GM18870 (cell line): ENCODE measurements at regions not wholly inside any gene's neighbourhood (a gene's known extent, or its start where the extent isn't known, plus 50 kb on each side); places are given as distances from the start of the nearest gene placed in this dataset.
"Not testable (repeated sequence)": the region's sequence is repeated elsewhere in the genome, so short reads cannot be mapped to it uniquely, and the experiment has no call there.

ENCODE experiments used
- ATAC-seq: cut with Tn5 transposase; IDR thresholded peaks from one replicate; pipeline ENCODE4 v1.9.1; 2021; ENCODE audit warnings: moderate library complexity; ENCODE audit not compliant: unreplicated experiment

DNA sequence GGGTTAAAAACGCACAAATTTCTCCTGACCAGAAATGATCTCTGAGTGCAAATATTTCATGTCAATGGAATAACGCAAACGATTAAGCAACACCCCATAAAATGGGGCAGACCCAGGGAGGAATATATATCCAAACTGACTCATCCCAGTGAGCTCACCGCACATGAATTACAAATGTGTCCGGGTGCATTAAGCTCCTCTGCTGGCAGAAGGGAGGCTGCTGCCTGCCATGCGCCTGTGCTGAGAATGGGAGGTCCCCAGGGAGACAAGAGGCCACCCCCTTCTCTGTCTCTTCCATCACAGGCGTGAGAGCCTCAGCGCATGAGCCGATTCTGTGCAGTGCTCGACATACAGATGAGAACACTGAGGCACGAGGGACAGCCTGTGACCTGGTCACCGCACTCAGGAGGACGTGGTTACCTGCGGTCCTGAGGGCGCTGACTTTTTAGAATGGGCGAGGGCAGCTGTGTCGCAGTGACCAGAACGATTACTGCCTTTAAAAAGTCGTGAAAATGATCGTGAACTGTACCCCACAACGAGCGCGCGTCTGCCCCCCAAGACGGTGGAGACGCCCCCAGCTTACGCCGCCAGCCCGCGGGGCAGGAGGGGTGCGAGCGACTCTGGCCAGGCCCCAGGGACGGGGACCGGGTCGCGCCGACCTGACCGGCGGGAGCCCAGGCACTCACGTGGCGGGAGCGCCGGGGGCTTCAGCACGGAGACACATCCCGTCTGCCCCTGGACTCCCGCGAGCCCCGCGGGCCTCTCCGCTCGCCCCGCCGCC lies 188.5 kb downstream of the ADRA2C start:
- ATAC-seq, result not testable (repeated sequence)

DNA sequence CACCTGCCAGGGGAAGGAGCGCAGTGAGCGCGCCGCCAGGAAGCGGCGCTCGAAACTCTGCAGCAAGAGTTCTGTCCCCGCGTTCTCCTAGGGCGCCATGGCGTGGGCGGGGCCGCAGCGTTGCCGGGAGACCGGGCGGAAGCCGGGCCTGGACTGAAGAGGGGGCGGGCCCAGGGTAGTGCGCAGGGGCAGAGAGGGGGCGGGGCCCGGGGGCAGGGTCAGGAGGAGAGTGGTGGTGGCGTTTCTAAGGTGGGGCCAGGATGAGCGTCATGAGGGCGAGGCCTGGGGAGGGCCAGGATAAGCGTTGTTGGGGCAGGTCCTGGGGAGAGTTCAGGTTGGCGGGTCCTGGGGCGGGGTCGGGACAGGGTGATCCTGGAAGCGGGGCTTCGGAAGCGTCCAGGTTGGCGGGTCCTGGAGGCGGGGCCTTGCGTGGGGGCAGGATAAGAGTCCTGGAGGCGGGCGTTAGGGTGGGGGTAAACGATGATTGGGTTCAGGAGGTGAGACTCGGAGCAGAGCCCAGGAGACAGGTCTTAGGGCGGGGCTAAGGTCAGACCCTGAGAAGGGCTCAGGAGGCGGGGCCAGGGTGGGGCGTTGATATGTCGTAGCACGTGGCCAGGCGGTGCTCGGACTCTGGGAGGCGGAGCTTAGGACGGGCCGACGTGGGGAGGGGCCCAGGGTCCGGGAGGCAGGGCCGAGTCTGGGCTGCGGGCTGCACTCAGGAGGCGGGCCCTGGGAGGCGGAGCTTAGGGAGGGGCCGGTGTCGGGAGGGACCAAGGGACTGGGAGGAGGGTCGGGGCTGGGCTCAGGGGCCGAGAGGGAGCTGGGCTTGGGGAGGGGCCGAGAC lies 189.4 kb downstream of the ADRA2C start:
- peak; percentile 95 for ATAC-seq

DNA sequence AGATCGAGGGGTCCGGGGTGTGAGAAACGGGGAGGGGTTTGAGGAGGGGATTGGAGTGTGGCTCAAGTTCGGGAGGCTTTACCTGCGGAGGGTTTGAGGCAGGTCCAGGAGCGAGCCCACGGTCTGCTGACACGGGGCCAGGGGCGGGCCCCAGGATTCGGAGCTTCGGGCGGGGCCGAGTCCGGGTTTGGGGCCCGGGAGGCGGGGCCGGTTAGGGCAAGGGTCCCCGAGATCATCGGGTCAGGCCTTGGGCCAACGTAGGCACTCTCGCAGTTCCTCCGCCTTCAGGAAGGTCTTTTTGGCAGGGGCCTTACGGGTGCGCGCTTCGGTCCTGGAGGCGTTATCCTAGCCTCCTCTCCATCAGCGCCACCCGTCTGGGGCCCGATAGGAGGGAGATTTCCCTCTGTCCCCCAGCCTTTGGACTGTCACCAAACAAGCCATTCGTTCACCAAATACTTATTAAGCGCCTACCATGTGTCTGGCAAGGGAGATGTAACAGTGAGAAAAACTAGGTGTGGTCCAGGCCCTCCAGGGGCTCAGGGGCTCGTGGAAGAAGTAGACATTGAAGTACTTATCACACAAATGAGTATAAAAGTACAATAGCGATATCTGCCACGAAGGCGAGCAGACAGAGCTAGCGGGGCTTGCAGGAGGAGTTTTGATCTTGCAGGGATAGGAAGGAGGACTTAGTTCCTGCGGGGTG lies 190.1 kb downstream of the ADRA2C start:
- ATAC-seq, result not testable (repeated sequence)

DNA sequence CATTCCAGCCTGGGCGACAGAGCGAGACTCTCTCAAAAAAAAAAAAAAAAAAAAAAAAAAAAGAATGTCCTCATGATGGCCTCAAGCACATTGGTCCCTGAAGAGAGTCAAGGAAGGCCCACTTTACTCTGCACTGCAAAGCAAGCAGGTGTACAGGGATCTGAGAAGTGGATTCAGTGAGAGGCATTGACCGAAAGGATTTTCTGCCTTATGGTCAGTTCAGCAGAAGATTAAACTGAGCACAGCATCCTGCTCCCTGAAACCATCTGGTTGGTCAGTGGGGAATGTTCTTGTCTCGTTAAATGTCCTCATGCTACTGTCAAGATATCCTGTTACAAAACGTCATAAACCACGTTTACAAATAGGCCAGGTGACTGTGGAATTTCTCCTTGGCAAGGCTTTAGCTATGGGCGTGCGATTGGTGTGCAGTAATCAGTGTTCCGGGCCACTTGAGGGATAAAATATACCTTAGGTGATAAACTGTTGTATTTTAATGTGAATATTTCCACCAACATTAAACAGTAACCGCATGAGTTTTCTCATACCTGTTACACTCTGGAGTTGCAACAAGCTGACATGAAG lies 195.0 kb downstream of the ADRA2C start:
- not testable (repeated sequence) for ATAC-seq

DNA sequence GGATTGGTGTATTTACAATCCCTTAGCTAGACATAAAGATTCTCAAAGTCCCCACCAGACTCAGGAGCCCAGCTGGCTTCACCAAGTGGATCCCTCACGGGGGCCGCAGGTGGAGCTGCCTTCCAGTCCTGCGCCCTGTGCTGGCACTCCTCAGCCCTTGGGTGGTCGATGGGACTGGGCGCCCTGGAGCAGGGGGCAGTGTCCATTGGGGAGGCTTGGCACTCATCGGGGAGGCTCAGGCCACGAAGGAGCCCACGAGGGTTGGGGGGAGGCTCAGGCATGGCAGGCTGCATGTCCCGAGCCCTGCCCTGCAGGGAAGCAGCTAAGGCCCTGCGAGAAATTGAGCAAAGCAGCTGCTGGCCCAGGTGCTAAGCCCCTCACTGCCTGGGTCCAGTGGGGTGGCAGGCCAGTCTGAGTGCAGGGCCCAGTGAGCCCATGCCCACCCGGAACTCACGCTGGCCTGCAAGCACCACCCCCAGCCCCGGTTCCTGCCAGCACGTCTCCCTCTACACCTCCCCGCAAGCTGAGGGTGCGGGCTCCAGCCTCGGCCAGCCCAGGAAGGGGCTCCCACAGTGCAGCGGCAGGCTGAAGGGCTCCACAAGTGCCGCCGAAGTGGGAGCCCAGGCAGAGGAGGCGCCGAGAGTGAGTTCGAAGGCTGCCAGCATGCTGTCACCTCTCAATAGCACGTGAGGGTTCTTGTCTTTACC lies 198.5 kb downstream of the ADRA2C start:
- not testable (repeated sequence) for ATAC-seq

DNA sequence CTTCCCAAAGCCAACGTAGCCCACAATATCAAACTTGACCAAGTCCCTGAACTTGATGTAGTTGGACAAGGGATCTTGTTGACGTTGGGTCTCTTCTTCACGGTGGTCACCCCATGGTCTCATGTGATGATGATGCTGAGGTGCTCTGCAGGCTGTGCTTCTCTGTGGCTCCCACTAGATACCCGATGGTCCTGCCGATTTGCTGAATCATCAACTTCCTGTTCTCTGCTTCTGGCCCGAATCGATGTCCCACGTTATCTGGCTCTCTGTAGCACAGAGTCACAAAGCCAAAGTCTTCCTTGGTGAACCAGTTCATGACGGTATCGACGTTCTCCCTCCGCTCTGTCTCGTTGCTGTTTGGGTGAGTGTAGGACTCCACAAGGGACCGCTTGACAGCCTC lies 201.0 kb downstream of the ADRA2C start:
- not testable (repeated sequence) for ATAC-seq

DNA sequence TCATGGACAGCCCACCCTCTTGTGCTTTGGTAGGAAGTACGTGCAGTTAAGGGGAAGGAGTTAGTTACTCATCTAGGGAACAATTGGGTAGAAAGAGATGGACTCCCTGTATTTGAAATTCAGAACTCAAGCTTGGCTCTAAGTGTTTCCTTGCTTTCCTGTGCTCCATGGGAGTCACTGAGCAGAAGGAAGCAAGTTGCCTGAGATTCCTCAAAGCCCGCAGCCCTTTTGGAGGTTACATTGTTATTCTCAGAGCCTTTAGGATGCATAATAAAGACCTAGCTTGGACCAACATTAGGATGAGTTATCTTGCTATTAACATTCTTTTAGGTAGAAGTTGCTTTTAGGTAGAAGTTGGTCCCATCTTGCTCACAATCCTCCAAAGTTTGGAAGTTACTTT lies 206.4 kb downstream of the ADRA2C start:
- not testable (repeated sequence) for ATAC-seq

DNA sequence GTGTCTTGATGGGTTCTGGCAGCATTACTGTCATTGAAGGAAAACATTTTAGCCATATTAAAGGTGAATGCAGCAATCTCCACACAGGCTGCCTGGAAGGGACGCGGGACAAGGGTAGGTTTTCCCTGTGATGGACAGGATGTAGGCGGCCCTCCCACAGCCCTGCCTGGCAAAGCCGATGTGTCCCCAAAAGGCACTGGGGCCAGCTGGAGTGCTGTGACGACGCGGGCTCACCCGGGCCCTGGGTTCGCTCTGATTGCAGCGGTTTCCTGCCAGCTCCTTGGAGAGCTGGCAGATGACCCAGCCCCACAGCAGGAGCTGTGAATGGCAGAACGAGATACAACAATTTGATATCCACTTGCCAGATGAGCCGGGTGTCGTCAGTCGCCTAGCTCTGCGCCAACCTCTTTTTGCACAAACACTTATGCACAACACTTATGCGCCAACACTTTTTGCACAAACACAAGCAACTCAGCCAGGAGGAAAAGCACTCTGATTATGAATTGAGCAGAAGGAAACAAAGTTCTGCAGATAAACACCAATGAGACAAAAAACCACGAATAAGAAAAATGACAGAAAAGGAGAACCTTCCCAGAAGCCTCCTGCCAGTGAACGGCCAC lies 207.5 kb downstream of the ADRA2C start:
- ATAC-seq, result not testable (repeated sequence)

DNA sequence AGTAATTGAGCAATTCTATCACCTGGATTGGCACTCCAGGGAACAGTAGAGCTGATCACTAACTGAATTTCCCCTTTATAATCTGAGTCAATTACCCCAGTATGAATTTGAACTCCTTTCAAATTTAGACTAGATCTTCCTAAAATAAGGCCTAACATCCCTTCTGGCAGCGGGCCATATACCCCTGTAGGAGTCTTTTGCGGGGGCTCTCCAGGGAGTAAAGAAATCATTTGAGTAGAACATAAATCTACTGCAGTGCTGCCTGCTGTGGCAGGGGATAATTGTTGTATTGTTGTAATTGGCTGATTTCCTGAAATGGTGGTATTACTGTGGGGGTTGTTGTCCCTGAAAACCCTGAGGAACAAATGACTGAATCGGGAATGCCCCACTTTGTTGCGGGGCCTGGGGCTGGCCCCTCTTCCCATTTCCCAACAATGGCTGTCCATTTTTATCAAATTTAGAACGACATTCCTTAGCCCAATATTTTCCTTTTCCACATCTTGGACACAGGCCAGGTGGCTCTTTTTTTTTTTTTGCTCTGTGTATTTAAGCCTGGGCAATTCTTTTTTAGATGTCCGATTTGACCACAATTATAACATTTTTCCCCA lies 217.4 kb downstream of the ADRA2C start:
- ATAC-seq, result not testable (repeated sequence)

DNA sequence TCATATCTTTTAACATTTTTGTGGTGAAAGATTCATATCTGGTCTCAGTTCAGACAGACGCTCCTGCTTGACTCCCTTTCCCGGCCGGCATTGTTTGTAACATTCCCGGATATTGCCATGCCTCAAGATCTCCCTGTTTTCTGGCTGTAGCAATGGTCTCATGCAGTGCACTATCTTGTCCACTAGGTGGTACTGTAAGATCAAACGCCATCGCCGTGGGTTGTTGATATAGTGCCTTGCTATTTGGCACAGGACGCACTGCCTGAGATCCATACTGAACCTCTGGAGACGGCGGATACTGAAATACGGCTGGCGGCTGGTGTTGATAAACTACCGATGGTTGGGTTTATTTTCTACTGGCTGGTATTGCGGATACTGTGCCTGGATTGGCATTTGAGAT lies 218.6 kb downstream of the ADRA2C start:
- not testable (repeated sequence) for ATAC-seq

DNA sequence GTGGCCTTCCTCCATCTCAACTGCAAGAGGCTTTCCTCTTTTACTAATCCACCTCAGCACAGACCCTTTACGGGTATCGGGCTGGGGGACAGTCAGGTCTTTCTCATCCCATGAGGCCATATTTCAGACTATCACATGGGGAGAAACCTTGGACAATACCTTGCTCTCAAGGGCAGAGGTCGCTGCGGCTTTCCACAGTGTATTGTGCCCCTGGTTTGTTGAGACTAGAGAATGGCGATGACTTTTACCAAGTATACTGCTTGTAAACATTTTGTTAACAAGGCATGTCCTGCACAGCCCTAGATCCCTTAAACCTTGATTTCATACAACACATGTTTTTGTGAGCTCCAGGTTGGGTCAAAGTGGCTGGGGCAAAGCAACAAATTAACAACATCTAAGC lies 220.2 kb downstream of the ADRA2C start:
- ATAC-seq, result not testable (repeated sequence)

DNA sequence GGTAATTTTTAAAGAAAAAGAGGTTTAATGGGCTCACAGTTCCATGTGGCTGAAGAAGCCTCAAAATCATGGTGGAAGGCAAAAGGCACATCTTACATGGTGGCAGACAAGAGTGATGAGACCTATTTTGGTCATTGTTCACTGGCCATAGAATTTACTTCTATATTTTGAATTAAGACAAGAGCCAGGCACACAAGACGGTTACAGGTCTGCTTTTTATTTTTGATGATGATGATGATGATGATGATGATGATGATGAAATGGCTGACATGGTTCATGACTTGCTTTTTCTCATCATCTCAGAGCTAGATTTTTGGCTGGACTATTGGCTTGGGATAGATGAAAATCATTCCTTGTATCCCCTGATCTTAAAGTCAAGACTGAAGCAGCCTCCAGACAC lies 229.3 kb downstream of the OTOP1 start:
- not testable (repeated sequence) for ATAC-seq

DNA sequence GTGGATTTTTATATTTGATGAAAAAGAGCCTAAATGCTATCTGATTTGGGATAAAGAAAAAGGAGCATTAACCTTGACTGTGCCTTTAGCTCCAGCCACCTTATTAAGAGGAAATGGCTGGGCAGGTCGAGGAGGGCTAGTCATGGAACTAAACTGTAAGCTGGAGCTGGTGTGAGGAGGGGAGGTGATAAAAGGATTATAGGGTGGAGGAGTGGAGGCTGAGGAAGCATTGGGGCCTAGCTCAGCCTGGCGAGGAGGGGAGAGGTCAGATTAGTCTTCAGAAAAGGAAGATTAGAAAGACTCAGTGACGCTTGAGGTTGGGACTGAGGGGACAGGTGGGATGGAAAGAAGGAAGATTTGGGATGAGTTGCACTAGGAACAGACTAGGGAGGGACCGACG lies 222.7 kb downstream of the OTOP1 start:
- not testable (repeated sequence) for ATAC-seq

DNA sequence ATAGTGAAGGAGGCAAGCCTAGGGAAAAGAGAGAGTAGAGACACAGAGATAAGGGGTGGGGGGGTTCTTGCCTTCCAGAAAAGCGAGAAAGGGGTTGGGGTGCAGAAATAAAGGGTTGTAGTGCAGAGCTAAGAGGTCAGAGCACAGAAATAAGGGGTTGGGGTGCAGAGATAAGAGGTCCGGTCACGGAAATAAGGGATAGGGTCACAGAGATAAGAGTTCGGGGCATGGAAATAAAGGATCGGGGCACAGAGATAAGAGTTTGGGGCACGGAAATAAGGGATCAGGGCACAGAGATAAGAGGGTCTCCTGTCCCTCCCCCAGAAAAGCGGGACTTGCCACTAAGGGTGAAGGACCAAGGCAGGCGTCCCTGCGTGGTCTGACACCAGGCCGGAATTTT lies 222.0 kb downstream of the OTOP1 start:
- ATAC-seq, result not testable (repeated sequence)

DNA sequence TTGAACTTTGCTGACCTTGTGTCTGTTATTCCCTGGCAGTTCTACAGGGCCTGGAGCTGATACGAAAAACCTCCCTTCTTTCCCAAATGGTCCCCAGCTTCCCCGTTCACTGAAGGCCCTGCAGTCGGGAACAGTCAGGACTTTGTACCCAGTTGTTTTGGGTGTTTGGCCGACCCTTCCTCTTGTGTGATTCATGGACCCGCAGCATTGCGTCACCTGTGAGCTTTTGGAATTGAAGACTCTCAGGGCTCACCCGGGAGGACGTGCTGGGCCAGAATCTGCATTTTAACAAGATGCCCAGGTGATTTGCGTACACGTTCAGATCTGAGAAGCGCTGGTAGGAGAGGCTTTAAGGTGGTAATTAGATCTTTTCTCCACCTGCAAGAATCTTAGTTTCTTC lies 220.4 kb downstream of the OTOP1 start:
- not testable (repeated sequence) for ATAC-seq

DNA sequence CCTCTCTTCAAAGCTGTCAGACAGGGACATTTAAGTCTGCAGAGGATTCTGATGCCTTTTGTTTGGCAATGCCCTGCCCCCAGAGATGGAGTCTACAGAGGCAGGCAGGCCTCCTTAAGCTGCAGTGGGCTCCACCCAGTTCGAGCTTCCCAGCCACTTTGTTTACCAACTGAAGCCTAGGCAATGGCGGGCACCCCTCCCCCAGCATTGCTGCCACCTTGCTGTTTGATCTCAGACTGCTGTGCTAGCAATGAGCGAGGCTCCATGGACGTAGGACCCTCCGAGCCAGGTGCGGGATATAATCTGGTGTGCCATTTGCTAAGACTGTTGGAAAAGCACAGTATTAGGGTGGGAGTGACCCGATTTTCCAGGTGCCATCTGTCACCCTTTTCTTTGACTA lies 207.7 kb downstream of the OTOP1 start:
- not testable (repeated sequence) for ATAC-seq

DNA sequence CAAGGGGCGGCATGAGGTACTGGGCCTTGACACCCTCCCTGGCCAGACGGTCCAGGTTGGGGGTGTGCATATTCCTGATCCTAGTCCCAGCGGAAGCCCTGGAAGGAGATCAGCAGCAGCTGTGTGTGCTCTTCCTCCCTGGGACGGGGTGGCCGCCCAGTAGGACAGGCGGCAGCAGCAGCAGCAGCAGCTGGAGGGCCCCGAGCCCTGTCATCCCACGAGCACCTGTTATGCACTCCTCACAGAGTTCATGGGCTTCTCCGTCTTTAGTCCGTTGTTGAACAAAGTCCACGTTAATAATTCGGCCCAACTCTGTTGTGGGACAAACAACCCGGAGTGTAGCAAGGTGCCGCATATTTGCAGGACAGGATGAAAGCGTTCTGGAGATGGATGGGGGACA lies 205.6 kb downstream of the OTOP1 start:
- not testable (repeated sequence) for ATAC-seq

DNA sequence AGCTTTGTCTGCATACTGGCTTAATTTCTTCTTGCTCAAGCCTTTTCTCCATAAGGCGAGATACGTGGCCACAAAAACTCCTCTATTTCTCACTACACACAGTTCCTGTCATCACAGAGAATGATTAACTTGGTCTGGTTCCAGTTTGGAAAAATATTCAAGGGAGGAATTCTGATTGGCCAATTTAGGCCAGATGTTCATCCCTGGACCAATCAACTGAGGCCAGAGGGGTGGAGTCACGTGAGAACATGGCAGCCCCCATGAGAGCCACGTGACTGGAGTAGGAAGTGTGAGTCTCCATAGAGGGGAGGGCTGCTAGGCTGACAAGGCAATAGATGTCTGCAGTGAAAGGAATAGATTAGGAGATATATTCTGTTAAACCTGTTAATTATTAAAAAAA lies 200.0 kb downstream of the OTOP1 start:
- not testable (repeated sequence) for ATAC-seq

DNA sequence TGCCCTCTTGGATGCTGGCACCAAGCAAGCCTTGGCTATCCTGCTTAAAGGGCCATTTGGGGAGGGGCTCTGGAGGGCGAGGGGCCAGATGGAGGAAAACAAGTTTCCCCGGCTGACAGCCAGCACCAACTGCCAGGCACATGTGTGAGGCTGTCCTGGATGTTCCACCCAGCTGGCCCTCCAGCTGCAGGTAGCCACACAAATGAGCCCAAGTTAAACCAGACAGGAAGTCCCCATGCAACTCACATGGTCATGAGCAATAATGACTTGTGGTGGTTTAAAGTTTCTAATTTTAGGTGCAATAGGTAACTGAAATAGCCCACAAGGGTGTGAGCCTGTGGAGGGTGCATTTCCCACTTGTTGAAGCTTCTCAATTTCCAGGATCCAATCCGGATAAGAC lies 198.0 kb downstream of the OTOP1 start:
- not testable (repeated sequence) for ATAC-seq
